ENCODE measurements at regions not wholly inside any gene's neighbourhood (a gene's known extent, or its start where the extent isn't known, plus 50 kb on each side); places are given as distances from the start of the nearest gene placed in this dataset.

- no peak for TF ChIP-seq YY1 (IDR thresholded peaks at IDR 0.05; ENCODE audit: insufficient read depth, insufficient read length)
- no peak for TF ChIP-seq SUZ12 (IDR thresholded peaks at IDR 0.05; ENCODE audit: extremely low read depth, insufficient read depth, insufficient read length)
These were observed 124.5 kb downstream of the KCNA5 start for GRCh38 chr12:5168148-5168547.
